Heart left ventricle (tissue), 13 donors: ENCODE measurements at regions not wholly inside any gene's neighbourhood (a gene's known extent, or its start where the extent isn't known, plus 50 kb on each side); places are given as distances from the start of the nearest gene placed in this dataset.

Experiments
- POLR2A ChIP-seq, 2 donors: fragments of 450-650 bp; IDR thresholded peaks; one replicate each; pipeline ENCODE4 v1.6.1; 2017; ENCODE audit warnings: antibody characterized with exemption in 2 of 2, mild to moderate bottlenecking in 2 of 2, moderate library complexity in 2 of 2
- TF ChIP-seq, protein P1 (sequence below), 12 donors: fragments of 200-600 bp; sonication (generic) in 4 of 12; IDR thresholded peaks; one replicate each; pipeline versions ENCODE4 v1.5.0 to v1.8.0; 2018 to 2022; ENCODE audit warnings: antibody characterized with exemption in 12 of 12, mild to moderate bottlenecking in 5 of 12
- donor health status: ischemic (EF 13 %, LVEDD 7.1; RV severe dilation, severe dysfunction).
- donor health status: DM: no; HTN: yes; CAD: no.
- donor health status: DM: no; HTN: no; CAD: no.
- donor health status: ischemic (EF 25% LVEDD 6.9; RV normal size, moderate dysfunction).
- donor health status: ischemic (EF 25% LVEDD 5.7; RV mildly dilated, moderate dysfunction).
- donor health status: ischemic (EF 35%, LVEDD 5.7; RV mildly dilated, moderate dysfunction).
- donor health status: nonischemic (EF 11% LVEDD 7.7; RV severe dilation, severe dysfunction).
- donor health status: DM: yes; HTN: yes; CAD: no.
- donor health status: PGD.
- donor health status: ischemic (EF 29% LVEDD 5.4; RV normal size, mild dysfunction).
- donor health status: nonischemic (EF 23%, LVEDD 6.1; RV moderate dilation, normal function).

GRCh38 chr2:2872309-2872617 lies 505.4 kb downstream of the EIPR1 start:
- TF ChIP-seq, protein P1, sequence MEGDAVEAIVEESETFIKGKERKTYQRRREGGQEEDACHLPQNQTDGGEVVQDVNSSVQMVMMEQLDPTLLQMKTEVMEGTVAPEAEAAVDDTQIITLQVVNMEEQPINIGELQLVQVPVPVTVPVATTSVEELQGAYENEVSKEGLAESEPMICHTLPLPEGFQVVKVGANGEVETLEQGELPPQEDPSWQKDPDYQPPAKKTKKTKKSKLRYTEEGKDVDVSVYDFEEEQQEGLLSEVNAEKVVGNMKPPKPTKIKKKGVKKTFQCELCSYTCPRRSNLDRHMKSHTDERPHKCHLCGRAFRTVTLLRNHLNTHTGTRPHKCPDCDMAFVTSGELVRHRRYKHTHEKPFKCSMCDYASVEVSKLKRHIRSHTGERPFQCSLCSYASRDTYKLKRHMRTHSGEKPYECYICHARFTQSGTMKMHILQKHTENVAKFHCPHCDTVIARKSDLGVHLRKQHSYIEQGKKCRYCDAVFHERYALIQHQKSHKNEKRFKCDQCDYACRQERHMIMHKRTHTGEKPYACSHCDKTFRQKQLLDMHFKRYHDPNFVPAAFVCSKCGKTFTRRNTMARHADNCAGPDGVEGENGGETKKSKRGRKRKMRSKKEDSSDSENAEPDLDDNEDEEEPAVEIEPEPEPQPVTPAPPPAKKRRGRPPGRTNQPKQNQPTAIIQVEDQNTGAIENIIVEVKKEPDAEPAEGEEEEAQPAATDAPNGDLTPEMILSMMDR (IDR thresholded peaks at IDR 0.05) = no peak
- TF ChIP-seq POLR2A (IDR thresholded peaks at IDR 0.05) = no peak
